ENCODE measurements at regions not wholly inside any gene's neighbourhood (a gene's known extent, or its start where the extent isn't known, plus 50 kb on each side); places are given as distances from the start of the nearest gene placed in this dataset.

DNA sequence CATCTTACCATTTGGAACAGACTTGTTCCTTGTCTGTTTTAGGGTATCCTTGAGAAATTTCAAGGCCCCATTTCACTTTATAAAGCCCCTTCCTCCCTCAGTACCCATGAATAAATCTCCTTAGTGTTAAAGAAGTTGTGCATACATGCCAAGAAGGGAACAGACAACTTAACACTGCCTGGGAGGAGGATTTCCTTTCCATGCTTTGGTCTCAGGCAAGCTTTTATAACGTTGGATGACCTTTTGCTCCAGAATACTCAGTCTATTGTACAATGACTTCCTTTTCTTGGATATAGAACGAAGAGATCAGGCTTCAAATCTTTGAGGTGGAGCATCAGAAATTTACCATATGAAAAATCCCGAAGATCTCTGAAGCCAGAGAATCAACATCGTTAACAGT, 551.4 kb downstream of the PRKD1 start (continued):
- TF ChIP-seq MAFK (IDR thresholded peaks at IDR 0.05; ENCODE audit: low read depth, low read length) (no peak), PHF8 (conservative IDR thresholded peaks at IDR 0.05; ENCODE audit: low read depth, low read length) (no peak), BACH1 (IDR thresholded peaks at IDR 0.05; ENCODE audit: low read length) (no peak), SAP30 (IDR thresholded peaks at IDR 0.05; ENCODE audit: insufficient read depth, insufficient replicate concordance, low read length) (no peak), RNF2 (IDR thresholded peaks at IDR 0.05; ENCODE audit: borderline replicate concordance, low read depth, low read length, missing control alignments, poor library complexity, severe bottlenecking) (no peak), POLR2A (IDR thresholded peaks at IDR 0.05; ENCODE audit: control extremely low read depth in 1 of 2, low read depth in 2 of 2, low read length in 2 of 2) (no peak), HDAC2 (IDR thresholded peaks at IDR 0.05; ENCODE audit: borderline replicate concordance in 1 of 2, low read depth in 2 of 2, low read length in 2 of 2) (no peak), POLR2AphosphoS5 (IDR thresholded peaks at IDR 0.05; ENCODE audit: low read depth, low read length) (no peak)
